ENCODE measurements at regions not wholly inside any gene's neighbourhood (a gene's known extent, or its start where the extent isn't known, plus 50 kb on each side); places are given as distances from the start of the nearest gene placed in this dataset.

DNA sequence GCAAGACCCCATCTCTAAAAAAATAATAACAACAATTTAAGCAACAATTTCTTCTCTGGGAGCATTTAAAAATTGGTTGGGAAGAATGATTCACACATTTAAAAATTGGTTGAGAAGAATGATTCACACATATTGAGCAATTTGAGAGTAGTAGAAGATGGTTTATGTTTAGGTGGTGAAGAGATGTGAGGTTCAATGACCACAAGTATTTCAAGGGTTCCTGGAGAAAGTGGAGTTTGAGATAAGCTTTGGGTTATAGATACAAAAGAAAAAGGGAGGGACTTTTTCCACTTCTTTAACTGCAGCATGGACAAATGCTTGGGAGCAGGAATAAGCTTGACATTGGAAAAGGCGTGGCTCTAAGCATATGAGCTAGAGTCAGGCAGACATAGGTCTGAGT is 145.7 kb upstream of the NPHP3 start:
- TF ChIP-seq, protein P1, sequence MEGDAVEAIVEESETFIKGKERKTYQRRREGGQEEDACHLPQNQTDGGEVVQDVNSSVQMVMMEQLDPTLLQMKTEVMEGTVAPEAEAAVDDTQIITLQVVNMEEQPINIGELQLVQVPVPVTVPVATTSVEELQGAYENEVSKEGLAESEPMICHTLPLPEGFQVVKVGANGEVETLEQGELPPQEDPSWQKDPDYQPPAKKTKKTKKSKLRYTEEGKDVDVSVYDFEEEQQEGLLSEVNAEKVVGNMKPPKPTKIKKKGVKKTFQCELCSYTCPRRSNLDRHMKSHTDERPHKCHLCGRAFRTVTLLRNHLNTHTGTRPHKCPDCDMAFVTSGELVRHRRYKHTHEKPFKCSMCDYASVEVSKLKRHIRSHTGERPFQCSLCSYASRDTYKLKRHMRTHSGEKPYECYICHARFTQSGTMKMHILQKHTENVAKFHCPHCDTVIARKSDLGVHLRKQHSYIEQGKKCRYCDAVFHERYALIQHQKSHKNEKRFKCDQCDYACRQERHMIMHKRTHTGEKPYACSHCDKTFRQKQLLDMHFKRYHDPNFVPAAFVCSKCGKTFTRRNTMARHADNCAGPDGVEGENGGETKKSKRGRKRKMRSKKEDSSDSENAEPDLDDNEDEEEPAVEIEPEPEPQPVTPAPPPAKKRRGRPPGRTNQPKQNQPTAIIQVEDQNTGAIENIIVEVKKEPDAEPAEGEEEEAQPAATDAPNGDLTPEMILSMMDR (IDR thresholded peaks at IDR 0.05), result no peak
- no peak for TF ChIP-seq POLR2A (IDR thresholded peaks at IDR 0.05)

Data from testis (tissue), 2 donors.